GM18505 (cell line): ENCODE measurements at regions not wholly inside any gene's neighbourhood (a gene's known extent, or its start where the extent isn't known, plus 50 kb on each side); places are given as distances from the start of the nearest gene placed in this dataset.

Source experiments
- ATAC-seq: cut with Tn5 transposase; IDR thresholded peaks from one replicate; pipeline ENCODE4 v1.9.1; 2021; ENCODE audit not compliant: unreplicated experiment
- POLR2A ChIP-seq: IDR thresholded peaks from 4 replicates; pipeline ENCODE4 v1.6.1; 2011; ENCODE audit warnings: borderline replicate concordance; ENCODE audit not compliant: insufficient read depth, insufficient read length; ENCODE audit errors: extremely low read depth

DNA sequence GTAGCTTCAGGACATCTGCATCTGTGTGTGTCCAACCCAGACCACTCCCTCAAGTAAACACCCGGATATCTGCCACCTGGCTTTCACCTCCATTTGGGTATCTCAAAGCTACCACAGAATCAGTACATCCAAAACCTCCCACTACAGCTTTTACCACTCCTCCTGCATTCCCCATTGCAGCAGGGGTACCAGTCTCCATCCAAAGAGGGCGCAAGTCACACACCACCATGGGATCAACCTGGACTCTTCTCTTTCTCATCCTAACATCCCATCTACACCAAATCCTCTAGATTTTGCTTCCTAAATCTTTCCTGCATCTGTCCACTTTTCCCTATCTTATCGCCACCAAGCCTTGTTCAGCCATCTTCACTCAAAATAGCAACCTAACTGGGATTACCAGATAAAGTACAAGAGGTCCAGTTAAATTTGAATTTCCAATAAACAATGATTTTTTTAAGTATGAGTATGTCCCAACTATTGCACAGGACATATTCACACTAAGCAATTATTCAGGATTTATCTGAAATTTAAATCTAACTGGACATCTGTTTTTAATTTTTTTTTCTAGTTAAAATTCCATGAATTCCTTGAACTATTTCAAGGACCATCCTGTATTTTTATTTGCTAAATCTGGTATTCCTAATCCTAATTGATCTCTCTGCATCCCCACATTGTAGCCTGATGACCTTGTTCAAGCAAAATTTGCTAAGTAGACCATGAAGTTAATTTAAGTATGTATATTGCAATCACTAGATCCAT lies 164.3 kb upstream of the MLN start:
- no peak for ATAC-seq
- TF ChIP-seq POLR2A, result no peak

DNA sequence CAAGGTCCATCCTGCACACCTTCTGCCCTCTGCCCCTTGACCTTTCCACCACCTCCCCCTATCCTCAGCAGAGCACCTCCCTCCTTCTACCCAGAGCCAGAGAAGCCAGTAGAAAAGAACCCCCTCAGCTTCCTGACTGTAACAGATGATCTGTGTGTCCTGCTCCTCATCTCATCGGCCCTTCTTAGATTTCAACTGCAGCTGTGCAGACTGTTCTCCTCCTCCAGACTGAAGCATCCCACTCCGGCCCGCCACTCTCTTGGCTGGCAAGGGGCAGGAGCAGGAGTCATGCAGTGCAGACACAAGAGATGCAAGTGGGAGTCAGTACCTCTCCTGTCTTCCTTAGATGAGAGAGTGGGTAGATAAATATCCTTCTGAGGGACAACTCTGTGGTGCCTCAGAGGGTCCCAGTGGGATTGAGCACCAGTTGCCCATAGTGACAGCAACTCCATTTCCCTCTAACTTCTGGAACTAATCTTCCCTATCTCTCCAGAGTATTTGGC lies 163.5 kb upstream of the MLN start:
- TF ChIP-seq POLR2A, result no peak
- ATAC-seq, result no peak

DNA sequence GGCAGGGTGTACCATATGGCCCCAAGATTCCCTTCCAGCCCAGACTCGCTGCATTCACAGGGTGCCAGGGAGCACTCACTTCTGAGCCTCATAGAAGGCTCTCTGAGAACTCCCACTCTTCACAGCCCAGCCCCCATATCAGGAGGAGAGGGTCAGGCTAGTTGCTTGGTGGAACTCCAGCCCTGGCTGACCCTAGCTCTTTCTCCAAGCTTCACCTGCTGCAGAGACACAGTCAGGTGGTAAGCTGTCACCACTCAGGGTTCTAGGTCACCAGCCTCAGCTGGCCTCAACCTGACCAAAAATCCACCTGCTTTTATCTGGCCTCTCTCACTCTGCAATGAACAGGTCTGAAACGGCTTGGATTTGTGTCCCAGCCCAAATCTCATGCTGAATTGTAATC lies 162.7 kb upstream of the MLN start:
- no peak for ATAC-seq
- no peak for TF ChIP-seq POLR2A

DNA sequence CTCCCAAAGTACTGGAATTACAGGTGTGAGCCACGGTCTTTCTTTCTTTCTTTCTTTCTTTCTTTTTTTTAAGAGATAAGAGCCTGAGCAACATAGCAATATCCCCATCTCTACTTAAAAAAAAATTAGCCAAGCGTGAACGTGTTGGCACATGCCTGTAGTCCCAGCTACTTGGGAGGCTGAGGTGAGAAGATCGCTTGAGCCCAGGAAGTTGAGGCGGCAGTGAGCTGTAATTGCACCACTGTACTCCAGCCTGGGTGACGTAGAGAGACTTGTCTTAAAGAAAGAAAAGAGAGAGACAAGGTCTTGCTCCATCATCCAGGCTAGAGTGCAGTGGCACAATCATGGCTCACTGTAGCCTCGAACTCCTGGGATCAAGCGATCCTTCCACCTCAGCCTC lies 162.0 kb upstream of the MLN start:
- no peak for TF ChIP-seq POLR2A
- ATAC-seq, result no peak

DNA sequence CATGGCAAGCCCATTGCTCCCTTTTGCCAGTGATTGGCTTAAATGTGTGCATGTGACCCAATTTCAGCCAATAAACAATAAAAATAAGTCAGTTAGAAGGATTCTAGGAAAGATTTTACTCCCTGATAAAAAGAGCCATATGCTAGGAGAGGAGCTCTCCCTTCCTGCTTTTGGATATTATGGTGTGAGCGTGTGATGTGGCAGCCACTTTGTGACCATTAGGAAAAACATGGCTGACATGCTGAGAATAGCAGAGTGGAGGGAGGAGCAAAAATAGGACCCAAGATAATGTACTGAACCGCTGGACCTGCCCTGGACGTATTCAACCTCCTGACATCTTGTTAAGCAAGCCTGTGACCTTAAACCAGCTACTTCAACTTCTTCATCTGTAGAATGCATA lies 160.6 kb upstream of the MLN start:
- TF ChIP-seq POLR2A, result no peak
- no peak for ATAC-seq

DNA sequence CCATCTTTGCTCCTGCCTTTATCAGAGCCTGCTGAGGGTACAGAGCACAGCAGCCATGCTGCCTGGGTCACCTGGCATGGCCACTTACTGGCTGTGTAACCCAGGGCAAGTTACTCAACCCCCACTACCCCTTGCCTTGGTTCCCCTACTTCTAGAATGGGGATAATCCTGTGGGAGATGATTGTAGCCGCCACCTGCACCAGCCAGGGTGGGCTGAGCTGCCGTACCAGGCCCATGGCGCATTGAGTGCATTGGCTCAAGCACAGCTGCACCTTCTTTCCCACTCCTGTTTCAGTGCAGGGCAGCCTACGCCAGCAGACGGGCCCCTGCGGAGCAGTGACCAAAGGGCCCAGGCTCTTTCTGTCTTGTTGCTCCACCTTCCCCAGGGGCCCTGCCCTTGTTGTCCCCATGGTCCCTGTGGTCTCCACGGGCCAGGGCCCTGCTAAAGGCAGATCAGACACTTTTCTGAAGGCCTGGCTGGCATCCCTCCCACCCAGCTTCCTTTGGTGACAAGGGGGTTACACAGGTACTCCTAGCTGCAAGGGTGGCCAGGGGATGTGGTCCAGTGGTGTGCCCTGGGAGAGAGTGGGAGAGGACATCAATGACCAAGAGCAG lies 159.4 kb upstream of the MLN start:
- ATAC-seq, result no peak
- no peak for TF ChIP-seq POLR2A

DNA sequence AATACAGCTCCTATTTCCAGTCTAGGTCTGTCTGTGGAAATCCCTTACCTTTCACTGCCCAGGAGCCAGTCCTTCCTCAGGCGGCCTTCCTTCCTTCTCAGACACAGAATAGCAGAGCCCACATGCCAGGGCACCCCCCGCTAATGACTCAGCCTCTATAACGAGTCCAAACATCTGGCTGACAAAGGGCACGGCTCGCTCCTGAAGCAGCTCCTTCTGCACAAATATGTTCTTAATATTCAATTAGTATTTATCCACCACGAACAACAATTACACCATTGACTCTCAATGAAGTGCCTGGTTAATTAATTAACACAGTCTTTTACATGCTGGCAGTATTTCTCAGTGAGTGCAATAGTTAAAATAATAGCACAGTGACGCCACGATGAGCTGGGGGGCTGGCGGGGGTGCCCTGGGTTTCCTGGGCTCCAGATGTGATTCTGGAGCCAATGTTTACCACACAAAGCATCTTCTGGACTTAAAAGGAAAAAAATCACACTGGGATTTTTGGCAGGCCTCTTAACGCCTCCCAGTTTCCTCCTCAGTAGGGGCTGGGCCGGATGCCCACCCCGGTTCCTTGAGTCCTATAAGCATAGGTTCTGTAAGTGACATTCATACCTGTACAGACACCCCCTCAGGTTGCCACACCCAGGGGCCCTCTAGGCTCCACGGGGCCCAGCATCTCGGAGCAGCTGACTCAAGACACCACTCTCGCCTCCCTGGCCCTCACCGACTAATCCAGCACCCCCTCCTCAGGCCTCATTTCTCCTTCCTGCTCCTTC lies 158.6 kb upstream of the MLN start:
- ATAC-seq, result no peak
- no peak for TF ChIP-seq POLR2A

DNA sequence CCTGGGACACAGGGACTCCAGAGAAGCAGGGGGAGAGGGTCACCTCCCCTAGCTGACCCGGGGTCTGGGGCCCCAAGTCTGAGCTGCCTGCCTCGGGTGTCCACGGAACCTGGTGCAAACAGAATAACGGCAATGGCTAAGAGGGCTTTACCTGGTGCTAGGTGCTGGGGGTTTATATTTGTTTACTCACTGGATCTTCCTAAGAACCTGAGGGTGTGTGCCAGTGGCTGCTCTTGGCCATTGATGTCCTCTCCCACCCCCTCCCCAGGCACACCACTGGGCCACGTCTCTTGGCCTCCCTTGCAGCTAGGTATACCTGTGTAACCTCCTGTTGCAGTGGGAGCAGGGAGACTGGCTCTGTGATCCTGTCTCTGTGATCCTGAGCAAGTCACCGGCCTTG lies 157.9 kb upstream of the MLN start:
- no peak for TF ChIP-seq POLR2A
- ATAC-seq, result no peak

DNA sequence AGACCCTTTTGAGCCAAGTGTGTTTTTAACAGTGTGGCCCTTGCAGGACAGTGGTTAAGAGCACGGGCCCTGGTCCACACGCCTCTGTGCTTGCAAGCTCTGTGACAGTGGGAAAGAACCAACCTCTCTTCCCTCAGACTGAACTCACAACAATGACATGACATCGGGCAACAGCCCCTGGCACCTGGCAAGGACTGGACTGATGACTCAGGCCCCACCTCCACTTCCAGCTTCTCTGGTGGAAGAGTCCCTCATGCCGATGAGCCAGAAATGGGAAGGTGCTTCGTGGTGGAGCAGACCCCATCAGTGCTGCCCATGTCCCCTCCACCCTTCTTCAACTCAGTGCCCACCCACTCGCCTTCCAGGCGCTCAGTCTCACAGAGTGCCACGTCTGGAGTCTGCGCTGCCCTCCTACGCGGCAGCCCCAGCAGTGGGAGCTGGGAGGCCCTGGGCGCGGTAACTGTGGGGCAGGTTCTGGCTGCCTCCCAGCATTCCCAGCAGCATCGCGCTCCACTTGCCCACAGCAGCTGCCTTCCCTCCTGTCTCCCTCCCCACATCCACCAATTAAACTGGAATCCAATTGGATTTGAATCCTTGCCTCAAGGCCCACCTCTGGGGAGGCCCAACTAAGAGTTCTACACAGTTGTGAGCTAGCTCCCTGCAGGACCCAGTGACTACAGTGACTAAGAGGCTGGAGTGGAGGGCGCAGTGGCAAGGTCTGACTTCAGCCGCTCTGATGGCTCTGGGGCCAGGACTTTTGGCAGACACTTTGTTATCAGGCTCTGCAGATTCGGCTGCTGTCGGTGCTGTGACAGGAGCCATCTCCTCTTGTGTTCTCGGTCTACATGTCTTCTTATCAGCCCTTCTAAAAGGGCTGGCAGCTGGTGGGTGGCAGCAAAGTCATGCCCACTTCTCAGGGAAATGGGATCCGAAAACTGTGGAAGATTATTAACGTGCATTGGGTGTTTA lies 156.8 kb upstream of the MLN start:
- no peak for TF ChIP-seq POLR2A
- ATAC-seq, result no peak

DNA sequence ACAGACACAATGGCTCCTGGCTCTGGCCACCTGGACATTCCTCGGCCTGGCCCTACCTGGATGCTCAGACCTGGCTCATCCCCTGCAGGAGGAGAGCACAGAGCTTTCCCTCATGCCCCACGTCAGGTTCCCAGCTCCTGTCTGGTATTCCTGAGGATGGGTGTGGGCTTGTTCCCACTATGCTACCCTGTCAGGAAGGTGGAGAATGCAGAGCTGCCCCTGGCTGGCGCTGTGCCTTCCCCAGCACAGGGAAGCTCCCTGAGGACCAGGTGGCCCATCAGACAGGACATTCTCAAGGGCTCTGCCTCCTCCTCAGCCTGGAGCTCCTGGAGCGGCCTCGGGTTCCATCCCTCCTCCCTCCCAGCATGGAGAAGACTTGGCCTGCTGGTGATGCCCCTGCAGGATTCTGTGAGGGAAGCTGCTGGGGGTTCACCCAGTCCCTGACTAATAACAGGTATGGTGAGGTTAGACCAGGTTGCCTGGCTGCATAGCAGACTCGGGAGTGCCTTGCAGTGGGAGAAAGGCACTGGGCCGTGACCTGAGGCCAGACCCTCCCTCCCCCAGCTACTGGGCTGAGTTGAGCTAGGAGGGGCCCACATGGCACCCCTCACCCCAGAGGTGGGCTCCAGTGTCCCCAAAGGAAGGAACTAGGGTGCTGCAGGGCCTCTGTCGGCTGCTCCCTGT lies 156.0 kb upstream of the MLN start:
- no peak for ATAC-seq
- TF ChIP-seq POLR2A, result no peak

DNA sequence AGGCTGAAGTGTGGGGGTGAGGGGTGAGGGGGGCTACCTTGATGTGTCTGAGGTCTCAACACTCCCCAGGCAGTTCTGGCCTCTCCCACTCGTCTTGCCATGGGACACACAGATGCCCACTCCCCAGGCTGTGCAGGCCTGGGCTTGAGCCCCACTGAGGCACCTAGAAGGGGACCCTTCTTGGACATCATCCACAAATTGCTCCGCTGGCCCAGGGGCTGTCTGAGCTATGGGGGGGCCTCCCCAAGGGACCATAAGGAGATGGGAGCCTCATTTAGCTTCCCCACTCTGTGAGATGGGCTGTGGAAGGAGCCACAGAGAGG lies 155.5 kb upstream of the MLN start:
- no peak for TF ChIP-seq POLR2A
- ATAC-seq, result no peak
